MM.1S (cell line): ENCODE measurements at regions not wholly inside any gene's neighbourhood (a gene's known extent, or its start where the extent isn't known, plus 50 kb on each side); places are given as distances from the start of the nearest gene placed in this dataset.

Source experiments
- EZH2 ChIP-seq: fragments of 300-600 bp; sonication (generic); optimal IDR thresholded peaks from 2 replicates; pipeline ENCODE3; 2017; ENCODE audit warnings: low read depth, mild to moderate bottlenecking, antibody characterized with exemption, low read length, mixed read lengths
- EZH2phosphoT487 ChIP-seq: fragments of 300-600 bp; sonication (generic); IDR thresholded peaks from 2 replicates; pipeline ENCODE4 v1.6.1; 2018; ENCODE audit warnings: antibody characterized with exemption, low read length
- TF ChIP-seq, protein P1 (sequence below): fragments of 300-600 bp; sonication (generic); IDR thresholded peaks from 2 replicates; pipeline ENCODE4 v1.5.1; 2016; ENCODE audit warnings: antibody characterized with exemption, low read length, mixed read lengths

DNA sequence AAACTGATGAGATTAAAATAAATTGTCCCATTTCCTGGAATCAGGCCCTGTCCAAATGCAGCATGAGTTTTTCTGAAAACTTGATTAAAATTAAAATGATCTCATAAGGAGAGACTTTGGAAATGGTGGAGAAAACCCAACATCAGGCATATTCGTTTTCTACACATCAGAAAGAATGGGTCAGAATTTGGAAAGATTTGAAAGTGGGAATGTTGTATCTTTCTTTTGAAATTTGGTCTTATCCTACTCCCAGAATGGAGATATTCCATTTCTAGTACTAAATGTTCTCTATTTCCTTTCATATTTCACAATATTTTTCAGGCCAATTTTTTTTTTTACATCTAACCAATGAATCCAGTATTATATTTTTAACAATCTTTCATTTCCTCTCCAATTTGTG, 223.9 kb upstream of the RXFP2 start:
- TF ChIP-seq, protein P1, sequence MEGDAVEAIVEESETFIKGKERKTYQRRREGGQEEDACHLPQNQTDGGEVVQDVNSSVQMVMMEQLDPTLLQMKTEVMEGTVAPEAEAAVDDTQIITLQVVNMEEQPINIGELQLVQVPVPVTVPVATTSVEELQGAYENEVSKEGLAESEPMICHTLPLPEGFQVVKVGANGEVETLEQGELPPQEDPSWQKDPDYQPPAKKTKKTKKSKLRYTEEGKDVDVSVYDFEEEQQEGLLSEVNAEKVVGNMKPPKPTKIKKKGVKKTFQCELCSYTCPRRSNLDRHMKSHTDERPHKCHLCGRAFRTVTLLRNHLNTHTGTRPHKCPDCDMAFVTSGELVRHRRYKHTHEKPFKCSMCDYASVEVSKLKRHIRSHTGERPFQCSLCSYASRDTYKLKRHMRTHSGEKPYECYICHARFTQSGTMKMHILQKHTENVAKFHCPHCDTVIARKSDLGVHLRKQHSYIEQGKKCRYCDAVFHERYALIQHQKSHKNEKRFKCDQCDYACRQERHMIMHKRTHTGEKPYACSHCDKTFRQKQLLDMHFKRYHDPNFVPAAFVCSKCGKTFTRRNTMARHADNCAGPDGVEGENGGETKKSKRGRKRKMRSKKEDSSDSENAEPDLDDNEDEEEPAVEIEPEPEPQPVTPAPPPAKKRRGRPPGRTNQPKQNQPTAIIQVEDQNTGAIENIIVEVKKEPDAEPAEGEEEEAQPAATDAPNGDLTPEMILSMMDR, result no peak
- TF ChIP-seq EZH2, result no peak
- TF ChIP-seq EZH2phosphoT487, result no peak
